NB4 (cell line): ENCODE measurements at regions not wholly inside any gene's neighbourhood (a gene's known extent, or its start where the extent isn't known, plus 50 kb on each side); places are given as distances from the start of the nearest gene placed in this dataset.

ENCODE experiments used
- DNase-seq: peaks from one replicate; pipeline ENCODE4 v3.0.0; 2010; ENCODE audit warnings: low read depth
- H3K4me3 ChIP-seq: one replicate; pipeline ENCODE4 v1.5.1; 2011; ENCODE audit warnings: mild to moderate bottlenecking, low read depth, low read length, moderate library complexity
- CTCF ChIP-seq: IDR thresholded peaks from one replicate; pipeline ENCODE4 v1.5.1; 2012; ENCODE audit warnings: low read depth, low read length
- MAX ChIP-seq: IDR thresholded peaks from 2 replicates; pipeline ENCODE4 v1.6.1; 2011; ENCODE audit warnings: low read depth, low read length
- MYC ChIP-seq: IDR thresholded peaks from 2 replicates; pipeline ENCODE4 v1.6.1; 2011; ENCODE audit warnings: low read depth, low read length
- POLR2A ChIP-seq: IDR thresholded peaks from 2 replicates; pipeline ENCODE4 v1.6.1; 2011; ENCODE audit warnings: mild to moderate bottlenecking; ENCODE audit not compliant: insufficient read length; ENCODE audit errors: extremely low read depth

- no peak overlapping the region for H3K4me3 ChIP-seq
- no peak for TF ChIP-seq MAX
- no peak for TF ChIP-seq CTCF
- no peak for TF ChIP-seq MYC
- TF ChIP-seq POLR2A: no peak
- no peak for DNase-seq
These were observed 629.6 kb upstream of the MGMT start for GRCh38 chr10:128837478-128837877.

- DNase-seq: no peak
- H3K4me3 ChIP-seq: no peak overlapping the region
- no peak for TF ChIP-seq MAX
- no peak for TF ChIP-seq CTCF
- TF ChIP-seq MYC: no peak
- no peak for TF ChIP-seq POLR2A
These were observed 627.9 kb upstream of the MGMT start for GRCh38 chr10:128839134-128839533.

GRCh38 chr10:128839701-128840100 is 627.3 kb upstream of the MGMT start:
- DNase-seq: no peak
- TF ChIP-seq MYC (no peak), MAX (no peak), CTCF (no peak), POLR2A (no peak)
- no peak overlapping the region for H3K4me3 ChIP-seq

GRCh38 chr10:128843972-128844371 is 623.1 kb upstream of the MGMT start:
- TF ChIP-seq POLR2A: no peak
- TF ChIP-seq CTCF: no peak
- no peak for TF ChIP-seq MYC
- no peak for TF ChIP-seq MAX
- no peak overlapping the region for H3K4me3 ChIP-seq
- peak; percentile 35 for DNase-seq

GRCh38 chr10:128846927-128847326 is 620.1 kb upstream of the MGMT start:
- no peak overlapping the region for H3K4me3 ChIP-seq
- TF ChIP-seq MYC (no peak), CTCF (no peak), POLR2A (no peak), MAX (no peak)
- no peak for DNase-seq

- TF ChIP-seq MAX (no peak), POLR2A (no peak), MYC (no peak), CTCF (no peak)
- no peak overlapping the region for H3K4me3 ChIP-seq
- no peak for DNase-seq
These were observed 618.2 kb upstream of the MGMT start for GRCh38 chr10:128848810-128849209.
